Endodermal cell (in vitro differentiated cells): ENCODE measurements at regions not wholly inside any gene's neighbourhood (a gene's known extent, or its start where the extent isn't known, plus 50 kb on each side); places are given as distances from the start of the nearest gene placed in this dataset.

ENCODE experiments used
- DNase-seq: peaks from one replicate; pipeline ENCODE4 v3.0.0-alpha.2; 2017
- H3K27ac ChIP-seq: 2 replicates; pipeline ENCODE4 v1.5.1; 2013; ENCODE audit warnings: mild to moderate bottlenecking, low read depth, low read length, moderate library complexity
- H3K27me3 ChIP-seq: 2 replicates; pipeline ENCODE4 v1.6.1; 2013; ENCODE audit warnings: mild to moderate bottlenecking, low read length, moderate library complexity; ENCODE audit not compliant: insufficient read depth, control insufficient read depth, poor library complexity, severe bottlenecking
- H3K36me3 ChIP-seq: 2 replicates; pipeline ENCODE4 v1.7.0; 2013; ENCODE audit warnings: mild to moderate bottlenecking, low read length, moderate library complexity; ENCODE audit not compliant: control insufficient read depth, insufficient read depth
- H3K4me1 ChIP-seq: one replicate; pipeline ENCODE4 v1.7.0; 2013; ENCODE audit warnings: low read length; ENCODE audit not compliant: control insufficient read depth, insufficient read depth
- H3K4me3 ChIP-seq: 2 replicates; pipeline ENCODE4 v1.5.1; 2013; ENCODE audit warnings: mild to moderate bottlenecking, low read length, moderate library complexity
- H3K9ac ChIP-seq: 2 replicates; pipeline ENCODE4 v1.6.1; 2013; ENCODE audit warnings: mild to moderate bottlenecking, low read length, moderate library complexity; ENCODE audit not compliant: poor library complexity, severe bottlenecking; ENCODE audit errors: extremely low read depth
- H3K9me3 ChIP-seq: 2 replicates; pipeline ENCODE4 v1.6.1; 2013; ENCODE audit warnings: mild to moderate bottlenecking, low read length, moderate library complexity; ENCODE audit not compliant: control insufficient read depth
- H3K27ac Mint-ChIP-seq: 2 replicates; pipeline ENCODE4 v1.8.0; 2020; ENCODE audit warnings: mixed read lengths
- H3K27me3 Mint-ChIP-seq: 2 replicates; pipeline ENCODE4 v1.8.0; 2021; ENCODE audit warnings: mild to moderate bottlenecking, mixed read lengths; ENCODE audit not compliant: insufficient read depth
- H3K36me3 Mint-ChIP-seq: 2 replicates; pipeline ENCODE4 v1.8.0; 2020; ENCODE audit warnings: low read depth, mixed read lengths
- H3K4me1 Mint-ChIP-seq: 2 replicates; pipeline ENCODE4 v1.8.0; 2020; ENCODE audit warnings: mixed read lengths
- H3K4me3 Mint-ChIP-seq: 2 replicates; pipeline ENCODE4 v1.8.0; 2020; ENCODE audit warnings: mild to moderate bottlenecking, moderate library complexity, mixed read lengths
- H3K9me3 Mint-ChIP-seq: 2 replicates; pipeline ENCODE4 v1.8.0; 2020; ENCODE audit warnings: mild to moderate bottlenecking, mixed read lengths
- CTCF ChIP-seq: fragments of 200-600 bp; sonication (generic); conservative IDR thresholded peaks from 2 replicates; pipeline ENCODE4 v1.5.0; 2021; ENCODE audit warnings: antibody characterized with exemption, mild to moderate bottlenecking
- WGBS, 2 experiments: methylation state at CpG; one replicate each; pipeline versions ENCODE4 v1.1.5 to v1.1.7; 2013; ENCODE audit warnings: missing lambda C conversion rate in 2 of 2, mixed read lengths in 1 of 2; ENCODE audit not compliant: insufficient coverage in 1 of 2, insufficient read length in 1 of 2; 5-methylcytosine and 5-hydroxymethylcytosine counted together

- peaks cover 13% of the 10 kb centered on the region for H3K4me1 ChIP-seq
- peaks cover 10% of the 10 kb centered on the region for H3K9me3 Mint-ChIP-seq
- no peak overlapping the region for H3K9ac ChIP-seq
Measured at GRCh38 chr4:4642496-4643000, 100.7 kb upstream of the STX18 start.

GRCh38 chr4:4641661-4642495, 100.0 kb upstream of the STX18 start:
- Mint-ChIP-seq H3K9me3 (peaks cover 10% of the 10 kb centered on the region), H3K4me1 (peaks cover 49% of the 10 kb centered on the region), H3K36me3 (peaks cover 3% of the 10 kb centered on the region), H3K4me3 (peak overlapping the region; percentile 37), H3K27ac (peak overlapping the region; percentile 62), H3K27me3 (peaks cover 77% of the 10 kb centered on the region)
- Histone ChIP-seq H3K9me3 (no peaks in the 10 kb centered on the region), H3K4me1 (peaks cover 9% of the 10 kb centered on the region), H3K27ac (peak overlapping the region; percentile 5), H3K4me3 (peak overlapping the region; percentile 26), H3K27me3 (peaks cover 48% of the 10 kb centered on the region), H3K9ac (no peak overlapping the region), H3K36me3 (no peaks in the 10 kb centered on the region)
- peak; percentile 89 for DNase-seq
- WGBS, 2 experiments = 18 to 27% methylated on average over 14 to 23 of the region's 23 CpGs
- no peak for TF ChIP-seq CTCF

More at GRCh38 chr4:4642496-4643000, 100.7 kb upstream of the STX18 start:
- Histone ChIP-seq H3K9me3 (no peaks in the 10 kb centered on the region), H3K27ac (no peak overlapping the region), H3K4me3 (peak overlapping the region; percentile 26), H3K27me3 (peaks cover 45% of the 10 kb centered on the region), H3K36me3 (no peaks in the 10 kb centered on the region)
- WGBS, 2 experiments = 12% methylated on average over 4 of the region's 6 CpGs; no CpG with 5 or more reads in 1 of the 2 experiments
- peak overlapping the region; percentile 37 for H3K4me3 Mint-ChIP-seq
- no peak for TF ChIP-seq CTCF
- peaks cover 56% of the 10 kb centered on the region for H3K4me1 Mint-ChIP-seq
- H3K27ac Mint-ChIP-seq = no peak overlapping the region
- peak; percentile 72 for DNase-seq
- H3K36me3 Mint-ChIP-seq = peaks cover 3% of the 10 kb centered on the region
- H3K27me3 Mint-ChIP-seq = peaks cover 74% of the 10 kb centered on the region

GRCh38 chr4:4641254-4641653, 99.4 kb upstream of the STX18 start:
- Mint-ChIP-seq H3K9me3 (peaks cover 10% of the 10 kb centered on the region), H3K27ac (peak overlapping the region; percentile 88), H3K4me3 (peak overlapping the region; percentile 37), H3K36me3 (peaks cover 3% of the 10 kb centered on the region), H3K27me3 (peaks cover 82% of the 10 kb centered on the region), H3K4me1 (peaks cover 44% of the 10 kb centered on the region)
- Histone ChIP-seq H3K9ac (no peak overlapping the region), H3K36me3 (no peaks in the 10 kb centered on the region), H3K9me3 (no peaks in the 10 kb centered on the region), H3K27me3 (peaks cover 48% of the 10 kb centered on the region), H3K27ac (no peak overlapping the region), H3K4me1 (peaks cover 8% of the 10 kb centered on the region), H3K4me3 (peak overlapping the region; percentile 26)
- no peak for DNase-seq
- no peak for TF ChIP-seq CTCF
- 50 to 76% methylated on average over 3 to 8 of the region's 8 CpGs for WGBS, 2 experiments
